Neural progenitor cell (in vitro differentiated cells): ENCODE measurements at regions not wholly inside any gene's neighbourhood (a gene's known extent, or its start where the extent isn't known, plus 50 kb on each side); places are given as distances from the start of the nearest gene placed in this dataset.

Experiments
- EZH2 ChIP-seq: fragments of 200-600 bp; sonication (generic); IDR thresholded peaks from 2 replicates; pipeline ENCODE4 v1.6.1; 2017; ENCODE audit warnings: antibody characterized with exemption, mild to moderate bottlenecking, moderate library complexity
- TF ChIP-seq, protein P1 (sequence below): fragments of 200-600 bp; sonication (generic); IDR thresholded peaks from 2 replicates; pipeline ENCODE4 v1.5.1; 2017; ENCODE audit warnings: antibody characterized with exemption, mild to moderate bottlenecking

DNA sequence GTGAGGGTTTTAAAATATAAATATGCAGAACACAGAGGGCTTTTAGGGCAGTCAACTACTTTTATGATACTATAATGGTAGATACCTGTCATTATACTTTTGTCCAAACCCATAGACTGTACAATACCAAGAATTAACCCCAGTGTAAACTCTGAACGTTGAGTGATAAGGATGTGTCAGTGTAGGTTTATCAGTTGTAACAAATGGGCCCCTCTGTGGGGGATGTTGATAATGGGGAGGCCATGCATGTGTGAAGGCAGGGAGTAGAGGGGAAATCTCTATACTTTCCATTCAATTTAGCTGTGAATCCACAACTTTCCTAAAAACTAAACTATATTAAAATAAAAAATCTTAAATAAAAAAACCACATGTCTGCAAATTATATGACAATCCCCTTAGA lies 193.5 kb upstream of the CAMK1G start:
- no peak for TF ChIP-seq EZH2
- TF ChIP-seq, protein P1, sequence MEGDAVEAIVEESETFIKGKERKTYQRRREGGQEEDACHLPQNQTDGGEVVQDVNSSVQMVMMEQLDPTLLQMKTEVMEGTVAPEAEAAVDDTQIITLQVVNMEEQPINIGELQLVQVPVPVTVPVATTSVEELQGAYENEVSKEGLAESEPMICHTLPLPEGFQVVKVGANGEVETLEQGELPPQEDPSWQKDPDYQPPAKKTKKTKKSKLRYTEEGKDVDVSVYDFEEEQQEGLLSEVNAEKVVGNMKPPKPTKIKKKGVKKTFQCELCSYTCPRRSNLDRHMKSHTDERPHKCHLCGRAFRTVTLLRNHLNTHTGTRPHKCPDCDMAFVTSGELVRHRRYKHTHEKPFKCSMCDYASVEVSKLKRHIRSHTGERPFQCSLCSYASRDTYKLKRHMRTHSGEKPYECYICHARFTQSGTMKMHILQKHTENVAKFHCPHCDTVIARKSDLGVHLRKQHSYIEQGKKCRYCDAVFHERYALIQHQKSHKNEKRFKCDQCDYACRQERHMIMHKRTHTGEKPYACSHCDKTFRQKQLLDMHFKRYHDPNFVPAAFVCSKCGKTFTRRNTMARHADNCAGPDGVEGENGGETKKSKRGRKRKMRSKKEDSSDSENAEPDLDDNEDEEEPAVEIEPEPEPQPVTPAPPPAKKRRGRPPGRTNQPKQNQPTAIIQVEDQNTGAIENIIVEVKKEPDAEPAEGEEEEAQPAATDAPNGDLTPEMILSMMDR = no peak
